Chondrocyte (in vitro differentiated cells): ENCODE measurements at regions not wholly inside any gene's neighbourhood (a gene's known extent, or its start where the extent isn't known, plus 50 kb on each side); places are given as distances from the start of the nearest gene placed in this dataset.

ENCODE experiments used
- DNase-seq: peaks from one replicate; pipeline ENCODE4 v3.0.0; 2021; ENCODE audit warnings: mixed read lengths, low spot score
- H3K27ac Mint-ChIP-seq: one replicate; pipeline ENCODE4 v1.8.0; 2021; ENCODE audit warnings: mild to moderate bottlenecking, moderate library complexity, mixed read lengths; ENCODE audit not compliant: unreplicated experiment
- H3K27me3 Mint-ChIP-seq: 2 replicates; pipeline ENCODE4 v1.8.0; 2021; ENCODE audit warnings: low read depth, mixed read lengths
- H3K36me3 Mint-ChIP-seq: 2 replicates; pipeline ENCODE4 v1.8.0; 2021; ENCODE audit warnings: low read depth, mixed read lengths
- H3K4me1 Mint-ChIP-seq: 2 replicates; pipeline ENCODE4 v1.8.0; 2021; ENCODE audit warnings: low read depth, mild to moderate bottlenecking, mixed read lengths
- H3K4me3 Mint-ChIP-seq: one replicate; pipeline ENCODE4 v1.8.0; 2021; ENCODE audit warnings: mild to moderate bottlenecking, moderate library complexity, mixed read lengths; ENCODE audit not compliant: unreplicated experiment
- H3K9me3 Mint-ChIP-seq: 2 replicates; pipeline ENCODE4 v1.8.0; 2021; ENCODE audit warnings: low read depth, mixed read lengths
- CTCF ChIP-seq: fragments of 200-600 bp; sonication (generic); IDR thresholded peaks from 2 replicates; pipeline ENCODE4 v1.5.0; 2021; ENCODE audit warnings: antibody characterized with exemption, mild to moderate bottlenecking, moderate library complexity

GRCh38 chrX:98380556-98380955, 1496.8 kb downstream of the RPA4 start:
- H3K4me1 Mint-ChIP-seq = peaks cover 9% of the 10 kb centered on the region
- no peak overlapping the region for H3K27ac Mint-ChIP-seq
- H3K9me3 Mint-ChIP-seq = peaks cover 13% of the 10 kb centered on the region
- H3K4me3 Mint-ChIP-seq = peak overlapping the region; percentile 59
- TF ChIP-seq CTCF = no peak
- no peaks in the 10 kb centered on the region for H3K36me3 Mint-ChIP-seq
- DNase-seq = no peak
- no peaks in the 10 kb centered on the region for H3K27me3 Mint-ChIP-seq

GRCh38 chrX:98398542-98398941, 1514.8 kb downstream of the RPA4 start:
- Mint-ChIP-seq H3K36me3 (no peaks in the 10 kb centered on the region), H3K9me3 (peaks cover 21% of the 10 kb centered on the region), H3K27me3 (no peaks in the 10 kb centered on the region), H3K27ac (no peak overlapping the region), H3K4me1 (no peaks in the 10 kb centered on the region), H3K4me3 (no peak overlapping the region)
- DNase-seq = no peak
- no peak for TF ChIP-seq CTCF

- Mint-ChIP-seq H3K27ac (no peak overlapping the region), H3K27me3 (no peaks in the 10 kb centered on the region), H3K4me3 (no peak overlapping the region), H3K36me3 (no peaks in the 10 kb centered on the region), H3K4me1 (peaks cover 21% of the 10 kb centered on the region), H3K9me3 (peaks cover 10% of the 10 kb centered on the region)
- no peak for DNase-seq
- no peak for TF ChIP-seq CTCF
Measured at GRCh38 chrX:98405376-98405775, 1521.7 kb downstream of the RPA4 start.

GRCh38 chrX:98407584-98407983, 1523.9 kb downstream of the RPA4 start:
- peaks cover 5% of the 10 kb centered on the region for H3K27me3 Mint-ChIP-seq
- H3K9me3 Mint-ChIP-seq = peaks cover 6% of the 10 kb centered on the region
- H3K4me1 Mint-ChIP-seq = peaks cover 21% of the 10 kb centered on the region
- no peak overlapping the region for H3K27ac Mint-ChIP-seq
- TF ChIP-seq CTCF = no peak
- no peaks in the 10 kb centered on the region for H3K36me3 Mint-ChIP-seq
- no peak overlapping the region for H3K4me3 Mint-ChIP-seq
- no peak for DNase-seq

GRCh38 chrX:98409867-98410266, 1526.2 kb downstream of the RPA4 start:
- no peak for TF ChIP-seq CTCF
- H3K4me3 Mint-ChIP-seq = no peak overlapping the region
- peaks cover 20% of the 10 kb centered on the region for H3K4me1 Mint-ChIP-seq
- H3K27ac Mint-ChIP-seq = no peak overlapping the region
- no peak for DNase-seq
- peaks cover 5% of the 10 kb centered on the region for H3K9me3 Mint-ChIP-seq
- no peaks in the 10 kb centered on the region for H3K36me3 Mint-ChIP-seq
- peaks cover 5% of the 10 kb centered on the region for H3K27me3 Mint-ChIP-seq
